HG03175 (cell line): ENCODE measurements at regions not wholly inside any gene's neighbourhood (a gene's known extent, or its start where the extent isn't known, plus 50 kb on each side); places are given as distances from the start of the nearest gene placed in this dataset.
"Not testable (repeated sequence)": the region's sequence is repeated elsewhere in the genome, so short reads cannot be mapped to it uniquely, and the experiment has no call there.

Source experiments
- ATAC-seq: cut with Tn5 transposase; IDR thresholded peaks from one replicate; pipeline ENCODE4 v1.9.1; 2021; ENCODE audit warnings: mild to moderate bottlenecking, moderate library complexity; ENCODE audit not compliant: unreplicated experiment

GRCh38 chr14:34302654-34303053 lies 159.4 kb downstream of the SPTSSA start:
- no peak for ATAC-seq

GRCh38 chr14:34300882-34301734 lies 160.9 kb downstream of the SPTSSA start:
- ATAC-seq = no peak

- no peak for ATAC-seq
These were observed 161.7 kb downstream of the SPTSSA start for GRCh38 chr14:34300330-34300729.

GRCh38 chr14:34299360-34299759 lies 162.7 kb downstream of the SPTSSA start:
- ATAC-seq = no peak

- ATAC-seq = no peak
These were observed 164.1 kb downstream of the SPTSSA start for GRCh38 chr14:34297786-34298520.

GRCh38 chr14:34283590-34283989 lies 178.4 kb downstream of the SPTSSA start:
- no peak for ATAC-seq

GRCh38 chr14:34277191-34277590 lies 184.8 kb downstream of the SPTSSA start:
- no peak for ATAC-seq

- no peak for ATAC-seq
These were observed 186.5 kb downstream of the SPTSSA start for GRCh38 chr14:34275530-34275929.

GRCh38 chr14:34275078-34275477 lies 187.0 kb downstream of the SPTSSA start:
- no peak for ATAC-seq

- not testable (repeated sequence) for ATAC-seq
These were observed 188.3 kb downstream of the SPTSSA start for GRCh38 chr14:34273716-34274115.

- ATAC-seq = no peak
These were observed 191.7 kb downstream of the SPTSSA start for GRCh38 chr14:34270361-34270760.

- ATAC-seq = no peak
These were observed 195.7 kb downstream of the SPTSSA start for GRCh38 chr14:34266344-34266743.

GRCh38 chr14:34262127-34262910 lies 199.7 kb downstream of the SPTSSA start:
- ATAC-seq = no peak

- ATAC-seq = no peak
These were observed 202.0 kb downstream of the SPTSSA start for GRCh38 chr14:34259996-34260395.

GRCh38 chr14:34258318-34258717 lies 203.7 kb downstream of the SPTSSA start:
- no peak for ATAC-seq

- ATAC-seq = no peak
These were observed 204.5 kb downstream of the SPTSSA start for GRCh38 chr14:34257505-34257904.

- ATAC-seq = no peak
These were observed 205.8 kb downstream of the SPTSSA start for GRCh38 chr14:34256223-34256622.

GRCh38 chr14:34254571-34254970 lies 207.5 kb downstream of the SPTSSA start:
- no peak for ATAC-seq

GRCh38 chr14:34254031-34254430 lies 208.0 kb downstream of the SPTSSA start:
- ATAC-seq = no peak

- no peak for ATAC-seq
These were observed 209.8 kb downstream of the SPTSSA start for GRCh38 chr14:34252227-34252626.

- ATAC-seq = no peak
These were observed 210.4 kb downstream of the SPTSSA start for GRCh38 chr14:34251662-34252061.
